H1 (cell line): ENCODE measurements at regions not wholly inside any gene's neighbourhood (a gene's known extent, or its start where the extent isn't known, plus 50 kb on each side); places are given as distances from the start of the nearest gene placed in this dataset.

Source experiments
- CBX8 ChIP-seq: fragments of 300-800, 300-1000 bp; sonication (generic); IDR thresholded peaks from 2 replicates; pipeline ENCODE4 v1.7.1; 2016; ENCODE audit warnings: low read depth, low read length, borderline replicate concordance
- SUZ12 ChIP-seq: fragments of 200-600 bp; sonication (generic); IDR thresholded peaks from 2 replicates; pipeline ENCODE4 v1.6.1; 2012; ENCODE audit warnings: mild to moderate bottlenecking, inconsistent platforms, low read length, moderate library complexity, mixed read lengths
- TBP ChIP-seq: IDR thresholded peaks from 2 replicates; pipeline ENCODE4 v1.6.1; 2011; ENCODE audit warnings: low read depth, low read length, improper control_type of control experiment
- USF2 ChIP-seq: IDR thresholded peaks from 2 replicates; pipeline ENCODE4 v1.6.1; 2011; ENCODE audit warnings: low read length, improper control_type of control experiment

- TF ChIP-seq CBX8 (no peak), SUZ12 (no peak), USF2 (no peak), TBP (no peak)
Observed at GRCh38 chr2:19224011-19224410, 134.4 kb downstream of the OSR1 start (continued).
